ENCODE measurements at regions not wholly inside any gene's neighbourhood (a gene's known extent, or its start where the extent isn't known, plus 50 kb on each side); places are given as distances from the start of the nearest gene placed in this dataset.

DNA sequence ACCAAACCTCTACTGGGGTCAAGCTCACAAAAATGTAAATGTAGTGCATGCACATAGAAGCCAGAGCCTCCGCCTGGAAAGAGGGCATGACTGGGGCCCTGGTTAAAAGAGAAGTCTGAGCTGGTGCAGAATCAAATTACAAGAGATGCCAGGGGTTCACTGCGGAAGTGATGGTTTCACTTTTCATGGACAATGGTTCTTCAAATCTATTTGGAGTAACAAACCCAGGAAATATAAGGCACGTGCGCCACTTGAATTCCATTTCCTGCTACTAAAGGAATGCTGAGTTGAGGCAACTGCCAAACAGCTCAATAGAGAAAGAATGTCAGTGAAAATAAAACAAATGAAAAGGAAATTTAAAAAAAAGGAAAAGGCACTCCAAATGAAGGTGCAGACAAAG is 79.8 kb downstream of the FUNDC1 start:
- no peak for TF ChIP-seq RBBP5 (conservative IDR thresholded peaks at IDR 0.05)
- TF ChIP-seq, protein P1, sequence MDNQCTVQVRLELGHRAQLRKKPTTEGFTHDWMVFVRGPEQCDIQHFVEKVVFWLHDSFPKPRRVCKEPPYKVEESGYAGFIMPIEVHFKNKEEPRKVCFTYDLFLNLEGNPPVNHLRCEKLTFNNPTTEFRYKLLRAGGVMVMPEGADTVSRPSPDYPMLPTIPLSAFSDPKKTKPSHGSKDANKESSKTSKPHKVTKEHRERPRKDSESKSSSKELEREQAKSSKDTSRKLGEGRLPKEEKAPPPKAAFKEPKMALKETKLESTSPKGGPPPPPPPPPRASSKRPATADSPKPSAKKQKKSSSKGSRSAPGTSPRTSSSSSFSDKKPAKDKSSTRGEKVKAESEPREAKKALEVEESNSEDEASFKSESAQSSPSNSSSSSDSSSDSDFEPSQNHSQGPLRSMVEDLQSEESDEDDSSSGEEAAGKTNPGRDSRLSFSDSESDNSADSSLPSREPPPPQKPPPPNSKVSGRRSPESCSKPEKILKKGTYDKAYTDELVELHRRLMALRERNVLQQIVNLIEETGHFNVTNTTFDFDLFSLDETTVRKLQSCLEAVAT (IDR thresholded peaks at IDR 0.05) = no peak
- TF ChIP-seq, protein P2, sequence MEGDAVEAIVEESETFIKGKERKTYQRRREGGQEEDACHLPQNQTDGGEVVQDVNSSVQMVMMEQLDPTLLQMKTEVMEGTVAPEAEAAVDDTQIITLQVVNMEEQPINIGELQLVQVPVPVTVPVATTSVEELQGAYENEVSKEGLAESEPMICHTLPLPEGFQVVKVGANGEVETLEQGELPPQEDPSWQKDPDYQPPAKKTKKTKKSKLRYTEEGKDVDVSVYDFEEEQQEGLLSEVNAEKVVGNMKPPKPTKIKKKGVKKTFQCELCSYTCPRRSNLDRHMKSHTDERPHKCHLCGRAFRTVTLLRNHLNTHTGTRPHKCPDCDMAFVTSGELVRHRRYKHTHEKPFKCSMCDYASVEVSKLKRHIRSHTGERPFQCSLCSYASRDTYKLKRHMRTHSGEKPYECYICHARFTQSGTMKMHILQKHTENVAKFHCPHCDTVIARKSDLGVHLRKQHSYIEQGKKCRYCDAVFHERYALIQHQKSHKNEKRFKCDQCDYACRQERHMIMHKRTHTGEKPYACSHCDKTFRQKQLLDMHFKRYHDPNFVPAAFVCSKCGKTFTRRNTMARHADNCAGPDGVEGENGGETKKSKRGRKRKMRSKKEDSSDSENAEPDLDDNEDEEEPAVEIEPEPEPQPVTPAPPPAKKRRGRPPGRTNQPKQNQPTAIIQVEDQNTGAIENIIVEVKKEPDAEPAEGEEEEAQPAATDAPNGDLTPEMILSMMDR (IDR thresholded peaks at IDR 0.05 in 2 of 3, conservative IDR thresholded peaks at IDR 0.05 in 1 of 3; ENCODE audit: control insufficient read depth in 2 of 3, extremely low read depth in 1 of 3, insufficient read depth in 1 of 3, low read depth in 3 of 3, low read length in 3 of 3) = no peak
